ENCODE measurements at regions not wholly inside any gene's neighbourhood (a gene's known extent, or its start where the extent isn't known, plus 50 kb on each side); places are given as distances from the start of the nearest gene placed in this dataset.

DNA sequence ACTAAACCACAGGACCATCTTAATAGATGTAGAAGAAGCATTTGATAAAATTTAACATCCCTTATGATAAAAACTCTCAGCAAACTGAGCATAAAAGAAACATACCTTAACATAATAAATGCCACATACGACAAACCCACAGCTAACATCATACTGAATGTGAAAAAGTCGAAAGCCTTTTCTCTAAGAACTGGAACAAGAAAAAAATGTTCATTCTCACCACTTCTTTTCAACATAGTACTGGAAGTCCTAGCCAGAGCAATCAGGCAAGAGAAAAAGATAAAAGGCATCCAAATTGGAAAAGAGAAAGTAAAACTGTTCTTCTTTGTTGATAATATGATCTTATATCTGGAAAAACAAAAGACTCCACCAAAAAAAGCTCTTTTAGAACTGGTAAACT, 134.2 kb downstream of the RPL22L1 start:
- Histone ChIP-seq H4K20me1 (ENCODE audit: insufficient read depth, low read length) (no peaks in the 10 kb centered on the region), H3K27ac (ENCODE audit: low read length) (no peak overlapping the region), H3K4me2 (ENCODE audit: insufficient read depth, low read length) (no peak overlapping the region), H3K27me3 (ENCODE audit: insufficient read depth, low read length, poor library complexity) (peaks cover 14% of the 10 kb centered on the region), H3K4me1 (ENCODE audit: insufficient read depth, low read length) (no peaks in the 10 kb centered on the region), H3K9me3 (ENCODE audit: insufficient read depth, low read length, severe bottlenecking) (no peaks in the 10 kb centered on the region), H3K4me3 (ENCODE audit: low read depth in 1 of 2, low read length in 2 of 2) (no peak overlapping the region), H3K79me2 (ENCODE audit: insufficient read depth, low read length) (no peaks in the 10 kb centered on the region), H3K36me3 (ENCODE audit: insufficient read depth, low read length) (no peaks in the 10 kb centered on the region), H2AFZ (ENCODE audit: low read depth, low read length) (no peak overlapping the region), H3K9ac (ENCODE audit: low read depth, low read length) (no peak overlapping the region)
- no peak for DNase-seq
- no peak for TF ChIP-seq EZH2 (IDR thresholded peaks at IDR 0.05; ENCODE audit: borderline replicate concordance, low read depth, low read length, severe bottlenecking)
- TF ChIP-seq, protein P1, sequence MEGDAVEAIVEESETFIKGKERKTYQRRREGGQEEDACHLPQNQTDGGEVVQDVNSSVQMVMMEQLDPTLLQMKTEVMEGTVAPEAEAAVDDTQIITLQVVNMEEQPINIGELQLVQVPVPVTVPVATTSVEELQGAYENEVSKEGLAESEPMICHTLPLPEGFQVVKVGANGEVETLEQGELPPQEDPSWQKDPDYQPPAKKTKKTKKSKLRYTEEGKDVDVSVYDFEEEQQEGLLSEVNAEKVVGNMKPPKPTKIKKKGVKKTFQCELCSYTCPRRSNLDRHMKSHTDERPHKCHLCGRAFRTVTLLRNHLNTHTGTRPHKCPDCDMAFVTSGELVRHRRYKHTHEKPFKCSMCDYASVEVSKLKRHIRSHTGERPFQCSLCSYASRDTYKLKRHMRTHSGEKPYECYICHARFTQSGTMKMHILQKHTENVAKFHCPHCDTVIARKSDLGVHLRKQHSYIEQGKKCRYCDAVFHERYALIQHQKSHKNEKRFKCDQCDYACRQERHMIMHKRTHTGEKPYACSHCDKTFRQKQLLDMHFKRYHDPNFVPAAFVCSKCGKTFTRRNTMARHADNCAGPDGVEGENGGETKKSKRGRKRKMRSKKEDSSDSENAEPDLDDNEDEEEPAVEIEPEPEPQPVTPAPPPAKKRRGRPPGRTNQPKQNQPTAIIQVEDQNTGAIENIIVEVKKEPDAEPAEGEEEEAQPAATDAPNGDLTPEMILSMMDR (IDR thresholded peaks at IDR 0.05; ENCODE audit: borderline replicate concordance, extremely low read depth, low read length, poor library complexity, severe bottlenecking) = no peak
- no peak for ATAC-seq (ENCODE audit: insufficient read depth, low read depth)

DNA sequence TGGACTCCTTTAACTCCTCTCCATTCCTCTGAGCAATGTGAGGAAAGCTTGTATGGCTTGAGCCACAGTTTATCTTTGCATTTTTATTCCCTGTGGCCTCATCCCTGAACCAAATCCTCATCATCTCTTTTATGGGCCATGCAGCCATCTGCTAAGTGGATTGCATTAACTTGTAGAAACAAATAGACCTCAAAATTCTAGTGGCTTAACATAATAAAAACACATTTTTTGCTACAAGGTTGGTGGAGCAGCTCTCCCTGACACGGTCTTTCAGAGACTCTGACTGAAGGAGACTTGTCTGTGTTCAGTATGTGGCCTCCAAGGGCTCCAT, 135.3 kb downstream of the RPL22L1 start:
- Histone ChIP-seq H3K4me2 (ENCODE audit: insufficient read depth, low read length) (no peak overlapping the region), H2AFZ (ENCODE audit: low read depth, low read length) (no peak overlapping the region), H3K4me3 (ENCODE audit: low read depth in 1 of 2, low read length in 2 of 2) (no peak overlapping the region), H3K4me1 (ENCODE audit: insufficient read depth, low read length) (no peaks in the 10 kb centered on the region), H3K27ac (ENCODE audit: low read length) (no peak overlapping the region), H3K9me3 (ENCODE audit: insufficient read depth, low read length, severe bottlenecking) (no peaks in the 10 kb centered on the region), H3K27me3 (ENCODE audit: insufficient read depth, low read length, poor library complexity) (peaks cover 12% of the 10 kb centered on the region), H3K9ac (ENCODE audit: low read depth, low read length) (no peak overlapping the region), H4K20me1 (ENCODE audit: insufficient read depth, low read length) (no peaks in the 10 kb centered on the region), H3K79me2 (ENCODE audit: insufficient read depth, low read length) (no peaks in the 10 kb centered on the region), H3K36me3 (ENCODE audit: insufficient read depth, low read length) (no peaks in the 10 kb centered on the region)
- ATAC-seq (ENCODE audit: insufficient read depth, low read depth) = no peak
- DNase-seq = no peak
- no peak for TF ChIP-seq EZH2 (IDR thresholded peaks at IDR 0.05; ENCODE audit: borderline replicate concordance, low read depth, low read length, severe bottlenecking)
- TF ChIP-seq, protein P1 (IDR thresholded peaks at IDR 0.05; ENCODE audit: borderline replicate concordance, extremely low read depth, low read length, poor library complexity, severe bottlenecking) = no peak

DNA sequence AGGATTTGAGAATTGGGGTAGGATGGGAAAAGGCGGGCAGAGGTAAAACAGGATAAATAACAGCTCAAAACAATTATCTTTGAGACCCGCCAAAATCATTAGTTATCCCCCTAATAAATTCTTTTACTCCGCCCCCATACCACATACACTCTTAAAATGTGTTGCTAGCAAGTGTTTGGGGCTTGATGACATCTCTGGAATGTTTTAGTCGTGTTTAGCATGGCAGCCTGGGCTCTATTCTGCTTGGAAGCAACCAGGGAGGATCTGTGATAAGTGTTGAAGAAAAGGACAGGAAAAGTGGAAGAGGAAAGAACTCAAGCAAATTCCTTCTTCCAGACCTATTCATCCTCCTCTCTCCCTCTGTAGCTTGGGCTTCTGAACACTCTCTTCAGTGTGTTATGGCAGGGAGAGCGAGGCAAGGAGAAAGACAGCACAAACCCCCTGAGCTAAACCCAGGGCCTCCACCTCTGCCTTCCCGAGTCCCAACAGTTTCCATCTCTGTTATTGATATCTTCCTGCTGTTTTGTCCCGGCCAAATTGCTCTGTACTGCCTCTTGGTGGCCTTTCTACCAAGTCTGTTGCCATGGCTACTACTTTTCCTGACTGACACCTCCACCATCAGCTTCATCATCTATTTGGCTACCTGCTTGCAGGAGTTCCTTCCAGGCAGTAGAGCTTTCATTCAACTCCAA, 135.8 kb downstream of the RPL22L1 start:
- TF ChIP-seq, protein P1 (IDR thresholded peaks at IDR 0.05; ENCODE audit: borderline replicate concordance, extremely low read depth, low read length, poor library complexity, severe bottlenecking) = no peak
- TF ChIP-seq EZH2 (IDR thresholded peaks at IDR 0.05; ENCODE audit: borderline replicate concordance, low read depth, low read length, severe bottlenecking) = no peak
- Histone ChIP-seq H3K9me3 (ENCODE audit: insufficient read depth, low read length, severe bottlenecking) (no peaks in the 10 kb centered on the region), H4K20me1 (ENCODE audit: insufficient read depth, low read length) (no peaks in the 10 kb centered on the region), H3K4me2 (ENCODE audit: insufficient read depth, low read length) (no peak overlapping the region), H2AFZ (ENCODE audit: low read depth, low read length) (no peak overlapping the region), H3K27ac (ENCODE audit: low read length) (no peak overlapping the region), H3K79me2 (ENCODE audit: insufficient read depth, low read length) (no peaks in the 10 kb centered on the region), H3K9ac (ENCODE audit: low read depth, low read length) (no peak overlapping the region), H3K36me3 (ENCODE audit: insufficient read depth, low read length) (no peaks in the 10 kb centered on the region), H3K4me1 (ENCODE audit: insufficient read depth, low read length) (no peaks in the 10 kb centered on the region), H3K4me3 (ENCODE audit: low read depth in 1 of 2, low read length in 2 of 2) (no peak overlapping the region), H3K27me3 (ENCODE audit: insufficient read depth, low read length, poor library complexity) (peaks cover 12% of the 10 kb centered on the region)
- ATAC-seq (ENCODE audit: insufficient read depth, low read depth) (no peak), DNase-seq (no peak)

Data from DND-41 (cell line).